Sciatic nerve (tissue), 2 donors: ENCODE measurements at regions not wholly inside any gene's neighbourhood (a gene's known extent, or its start where the extent isn't known, plus 50 kb on each side); places are given as distances from the start of the nearest gene placed in this dataset.

Experiments
- ATAC-seq: fragments of 200-7000 bp; cut with Tn5 transposase; one replicate; pipeline ENCODE4 v1.9.1; 2020; ENCODE audit warnings: mild to moderate bottlenecking, moderate library complexity
- DNase-seq: peaks from one replicate; pipeline ENCODE4 v3.0.0-alpha.2; 2020; ENCODE audit warnings: low spot score
- intact Hi-C: fragments of 100-400 bp; cut with DNase I; formaldehyde crosslinking; loops from one replicate; pipeline ENCODE4 v1.14.2; 2022
- donor health status: DM: no; HTN: no; CAD: no.
- donor health status: DM: no; HTN: no; CAD: no.

- intact Hi-C loops = no loop called here
- DNase-seq = no peak
- ATAC-seq = no peak
Observed at GRCh38 chr5:6056280-6056679, 322.1 kb downstream of the MED10 start.

GRCh38 chr5:6049662-6050061 is 328.7 kb downstream of the MED10 start:
- ATAC-seq = no peak
- DNase-seq = no peak
- intact Hi-C loops = no loop called here

GRCh38 chr5:6048746-6049145 is 329.6 kb downstream of the MED10 start:
- ATAC-seq (no peak), DNase-seq (no peak)
- intact Hi-C loops = no loop called here

- intact Hi-C loops = no loop called here
- no peak for DNase-seq
Observed at GRCh38 chr5:6046296-6046967, 331.9 kb downstream of the MED10 start.

GRCh38 chr5:6043491-6044310 is 334.6 kb downstream of the MED10 start:
- intact Hi-C loops = no loop called here
- DNase-seq (no peak), ATAC-seq (no peak)

More at GRCh38 chr5:6046296-6046967, 331.9 kb downstream of the MED10 start:
- ATAC-seq = no peak

GRCh38 chr5:6041977-6042550 is 336.3 kb downstream of the MED10 start:
- ATAC-seq (no peak), DNase-seq (no peak)
- intact Hi-C loops = no loop called here

GRCh38 chr5:6039111-6039510 is 339.2 kb downstream of the MED10 start:
- no peak for ATAC-seq
- DNase-seq = no peak
- intact Hi-C loops = no loop called here

- no peak for DNase-seq
- intact Hi-C loops = no loop called here
- ATAC-seq = no peak
Observed at GRCh38 chr5:6036006-6036405, 342.3 kb downstream of the MED10 start.

GRCh38 chr5:6029811-6030271 is 348.5 kb downstream of the MED10 start:
- no peak for DNase-seq
- intact Hi-C loops = loop anchor here (5.0 kb wide), 1 partner anchor 183 kb away; no protein-coding TSS in a partner anchor
- no peak for ATAC-seq

GRCh38 chr5:6026766-6027406 is 351.5 kb downstream of the MED10 start:
- intact Hi-C loops = loop anchor here (5.0 kb wide), 1 partner anchor 180 kb away; no protein-coding TSS in a partner anchor
- ATAC-seq = peak; percentile 65
- no peak for DNase-seq

- no peak for ATAC-seq
- no peak for DNase-seq
- intact Hi-C loops = no loop called here
Observed at GRCh38 chr5:6019612-6020011, 358.7 kb downstream of the MED10 start.

- no peak for DNase-seq
- no peak for ATAC-seq
- intact Hi-C loops = no loop called here
Observed at GRCh38 chr5:6013506-6013905, 364.8 kb downstream of the MED10 start.

- DNase-seq (no peak), ATAC-seq (no peak)
- intact Hi-C loops = no loop called here
Observed at GRCh38 chr5:6011199-6011598, 367.1 kb downstream of the MED10 start.

- no peak for DNase-seq
- ATAC-seq = no peak
- intact Hi-C loops = no loop called here
Observed at GRCh38 chr5:6006838-6007314, 371.5 kb downstream of the MED10 start.

GRCh38 chr5:6003040-6003825 is 375.1 kb downstream of the MED10 start:
- DNase-seq (no peak), ATAC-seq (no peak)
- intact Hi-C loops = no loop called here

GRCh38 chr5:6000867-6001266 is 377.5 kb downstream of the MED10 start:
- ATAC-seq (no peak), DNase-seq (no peak)
- intact Hi-C loops = no loop called here

GRCh38 chr5:5995819-5996218 is 382.5 kb downstream of the MED10 start:
- DNase-seq (no peak), ATAC-seq (no peak)
- intact Hi-C loops = no loop called here

- ATAC-seq (no peak), DNase-seq (no peak)
- intact Hi-C loops = no loop called here
Observed at GRCh38 chr5:5986492-5987178, 391.7 kb downstream of the MED10 start.
